A549 (cell line): ENCODE measurements at regions not wholly inside any gene's neighbourhood (a gene's known extent, or its start where the extent isn't known, plus 50 kb on each side); places are given as distances from the start of the nearest gene placed in this dataset.

Experiments used
- BHLHE40 ChIP-seq: IDR thresholded peaks from 2 replicates; pipeline ENCODE4 v1.6.1; 2012; ENCODE audit warnings: low read depth, low read length, inconsistent platforms
- HMGXB4 ChIP-seq: fragments of 250-450 bp; sonication (Bioruptor Pico); IDR thresholded peaks from 2 replicates; pipeline ENCODE4 v1.5.0; 2021; ENCODE audit warnings: mild to moderate bottlenecking, moderate library complexity, borderline replicate concordance
- MAFK ChIP-seq: fragments of 450-650 bp; IDR thresholded peaks from 2 replicates; pipeline ENCODE4 v1.6.1; 2014; ENCODE audit not compliant: partially characterized antibody
- MAZ ChIP-seq: fragments of 150-350 bp; IDR thresholded peaks from 2 replicates; pipeline ENCODE4 v1.6.1; 2014; ENCODE audit warnings: antibody characterized with exemption, low read depth, low read length, borderline replicate concordance
- MYC ChIP-seq: IDR thresholded peaks from 2 replicates; pipeline ENCODE4 v1.6.1; 2012; ENCODE audit warnings: mild to moderate bottlenecking, inconsistent platforms, low read length, improper control_type of control experiment, borderline replicate concordance
- POLR2A ChIP-seq: IDR thresholded peaks from 2 replicates; pipeline ENCODE4 v1.6.1; 2012; ENCODE audit warnings: mild to moderate bottlenecking, low read length
- REST ChIP-seq: fragments of 200-600 bp; sonication (generic); IDR thresholded peaks from 2 replicates; pipeline ENCODE4 v1.6.1; 2016; ENCODE audit warnings: antibody characterized with exemption, mild to moderate bottlenecking, moderate library complexity
- RFX5 ChIP-seq: fragments of 450-650 bp; IDR thresholded peaks from 2 replicates; pipeline ENCODE4 v1.7.1; 2014; ENCODE audit warnings: antibody characterized with exemption, mild to moderate bottlenecking, moderate library complexity
- SMC3 ChIP-seq: fragments of >200 bp; sonication (Bioruptor Twin); formaldehyde crosslinking; IDR thresholded peaks from 3 replicates; pipeline ENCODE4 v1.6.1; 2018; ENCODE audit warnings: inconsistent platforms

DNA sequence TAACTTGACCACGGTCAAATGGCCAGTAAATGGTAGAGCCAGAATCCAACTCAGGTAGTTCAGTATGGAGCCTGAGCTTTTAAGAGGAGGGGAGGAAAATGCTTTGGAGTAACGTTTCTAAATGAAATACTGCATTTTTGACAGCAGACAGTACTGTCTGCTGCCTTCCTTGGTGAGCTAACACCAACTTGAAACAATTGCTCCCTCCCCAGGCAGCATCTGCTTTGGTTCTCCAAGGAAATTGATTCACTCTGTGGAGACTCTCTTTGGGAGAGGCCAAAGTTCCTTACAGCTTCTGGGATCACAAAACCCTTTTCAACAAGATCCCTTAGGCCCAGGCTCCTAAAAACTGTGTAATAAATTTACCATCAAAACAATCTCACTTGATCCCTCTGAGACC, 75.2 kb upstream of the SSBP2 start:
- TF ChIP-seq REST (no peak), SMC3 (no peak), MAFK (no peak), MAZ (no peak), BHLHE40 (no peak), MYC (no peak), RFX5 (no peak), POLR2A (no peak), HMGXB4 (CRISPR knock-in tag) (no peak)
